GM19025 (cell line): ENCODE measurements at regions not wholly inside any gene's neighbourhood (a gene's known extent, or its start where the extent isn't known, plus 50 kb on each side); places are given as distances from the start of the nearest gene placed in this dataset.

ENCODE experiments used
- ATAC-seq: cut with Tn5 transposase; IDR thresholded peaks from one replicate; pipeline ENCODE4 v1.9.1; 2021; ENCODE audit warnings: mild to moderate bottlenecking, low read depth, moderate library complexity; ENCODE audit not compliant: unreplicated experiment

DNA sequence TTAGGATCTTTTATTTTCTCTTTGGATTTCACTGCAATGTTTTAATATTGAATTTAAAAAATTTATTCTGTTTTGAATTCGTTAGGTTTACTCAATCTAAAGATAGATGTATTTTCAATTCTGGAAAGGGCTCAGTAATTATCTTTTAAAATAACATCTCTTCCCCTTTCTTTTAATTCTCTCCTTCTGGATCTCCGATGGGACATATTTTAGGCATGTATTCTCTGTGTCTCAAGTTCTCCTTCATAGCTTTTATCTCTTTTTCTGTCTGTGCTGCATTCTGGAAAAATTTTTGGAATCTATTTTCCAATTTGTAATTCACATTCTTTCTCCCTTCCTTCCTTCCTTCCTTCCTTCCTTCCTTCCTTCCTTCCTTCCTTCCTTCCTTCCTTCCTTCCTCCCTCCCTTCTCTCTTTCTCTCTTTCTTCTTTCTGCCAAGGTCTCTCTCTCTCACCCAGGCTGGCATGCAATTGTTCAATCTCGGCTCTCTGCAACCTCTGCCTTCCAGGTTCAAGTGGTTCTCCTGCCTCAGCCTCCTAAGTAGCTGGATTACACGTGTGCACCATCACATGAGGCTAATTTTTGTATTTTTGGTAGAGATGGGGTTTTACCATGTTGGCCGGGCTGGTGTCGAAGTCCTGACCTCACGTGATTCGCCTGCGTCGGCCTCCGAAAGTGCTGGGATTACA lies 98.5 kb upstream of the CTTNBP2 start:
- no peak for ATAC-seq

- ATAC-seq, result no peak
These were observed 99.4 kb upstream of the CTTNBP2 start for GRCh38 chr7:117972606-117973005.

DNA sequence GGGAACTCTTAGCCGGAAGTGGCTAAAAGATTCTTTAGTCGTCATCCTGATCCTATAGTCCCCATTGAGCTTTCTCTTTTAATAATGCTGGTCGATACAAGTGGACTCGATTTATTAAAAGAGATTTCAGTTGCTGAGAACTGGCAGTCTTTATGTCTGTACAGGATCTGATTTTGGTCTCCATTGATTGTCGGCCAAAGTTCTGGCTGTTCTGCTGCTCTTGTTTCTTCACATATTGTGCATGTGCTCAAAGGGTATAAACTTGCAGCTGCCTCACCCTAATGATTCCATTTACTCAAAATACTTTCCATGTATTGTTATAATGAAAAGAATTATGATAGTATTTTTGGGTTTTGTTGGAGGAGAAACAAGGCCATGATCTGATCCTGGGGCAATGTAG lies 100.7 kb upstream of the CTTNBP2 start:
- ATAC-seq, result no peak

- ATAC-seq, result no peak
These were observed 101.7 kb upstream of the CTTNBP2 start for GRCh38 chr7:117974891-117975290.

- no peak for ATAC-seq
These were observed 102.2 kb upstream of the CTTNBP2 start for GRCh38 chr7:117975476-117975875.

DNA sequence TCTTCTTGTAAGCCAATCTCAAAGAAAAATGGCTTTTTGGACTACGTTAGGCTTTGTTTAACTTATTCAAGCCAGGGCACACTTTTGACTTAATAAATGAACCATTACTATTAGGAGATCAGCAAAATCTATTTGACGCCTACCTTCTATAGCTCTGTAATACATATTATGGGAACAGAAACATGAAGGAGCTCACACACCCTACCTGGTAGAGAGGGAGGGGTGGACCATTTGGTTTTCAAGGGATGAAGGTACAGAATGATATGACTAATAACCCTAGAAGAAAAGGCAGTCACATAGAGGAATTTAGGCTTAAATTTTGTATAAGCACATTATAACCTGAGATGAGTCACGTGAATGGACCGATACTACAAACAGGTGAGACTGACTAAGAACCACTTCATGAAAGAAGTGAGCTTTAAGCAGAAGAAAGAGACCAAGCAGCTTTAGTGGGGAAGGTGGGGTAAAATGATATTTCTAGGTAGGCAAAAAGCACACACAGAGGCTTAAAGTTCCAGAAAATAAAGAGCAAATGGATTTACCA lies 106.8 kb upstream of the CTTNBP2 start:
- no peak for ATAC-seq

DNA sequence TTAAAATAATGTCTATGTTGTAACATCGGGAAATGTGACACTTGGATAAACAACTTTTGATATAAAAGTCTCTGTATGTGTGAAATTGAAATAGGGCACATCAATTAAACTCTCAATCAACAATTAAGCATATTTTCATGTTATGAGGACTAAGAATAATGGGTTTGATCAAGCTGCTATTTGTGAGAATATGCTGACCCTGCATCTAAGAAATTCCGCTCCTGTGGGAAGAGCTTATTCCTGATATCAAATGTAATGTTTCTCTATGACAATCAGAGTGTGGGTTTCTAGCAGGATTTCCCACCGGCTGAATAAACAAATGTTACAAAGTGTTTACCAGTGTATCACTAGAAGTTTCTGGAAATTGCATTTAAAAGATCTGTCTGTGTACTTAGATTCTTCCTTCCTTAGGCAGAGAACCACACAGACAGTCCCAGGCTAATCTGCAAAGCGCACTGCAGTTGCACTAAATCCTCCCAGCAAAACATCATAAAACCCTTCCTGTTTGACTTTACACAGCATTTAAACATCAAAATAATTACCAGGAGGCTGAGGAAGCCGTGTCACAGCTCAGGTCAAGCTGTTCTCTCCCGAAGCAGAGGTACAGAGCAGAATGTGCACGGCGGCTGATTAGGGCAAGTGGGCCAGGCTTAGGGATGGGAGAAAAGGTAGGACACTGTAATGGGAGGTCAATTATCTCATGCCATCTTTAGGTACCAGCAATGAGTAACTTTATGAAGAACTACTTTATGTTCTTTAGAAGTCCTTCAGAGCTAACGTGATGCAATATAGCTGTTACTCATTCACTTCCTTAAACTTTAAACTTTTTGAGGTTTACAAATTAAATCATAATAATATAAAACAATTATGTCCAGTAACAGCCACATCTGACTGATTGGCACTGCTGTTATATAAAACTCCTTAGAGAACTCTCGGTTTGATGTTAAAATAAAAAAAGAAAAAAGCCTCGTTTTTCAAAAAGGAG lies 109.1 kb upstream of the CTTNBP2 start:
- no peak for ATAC-seq

DNA sequence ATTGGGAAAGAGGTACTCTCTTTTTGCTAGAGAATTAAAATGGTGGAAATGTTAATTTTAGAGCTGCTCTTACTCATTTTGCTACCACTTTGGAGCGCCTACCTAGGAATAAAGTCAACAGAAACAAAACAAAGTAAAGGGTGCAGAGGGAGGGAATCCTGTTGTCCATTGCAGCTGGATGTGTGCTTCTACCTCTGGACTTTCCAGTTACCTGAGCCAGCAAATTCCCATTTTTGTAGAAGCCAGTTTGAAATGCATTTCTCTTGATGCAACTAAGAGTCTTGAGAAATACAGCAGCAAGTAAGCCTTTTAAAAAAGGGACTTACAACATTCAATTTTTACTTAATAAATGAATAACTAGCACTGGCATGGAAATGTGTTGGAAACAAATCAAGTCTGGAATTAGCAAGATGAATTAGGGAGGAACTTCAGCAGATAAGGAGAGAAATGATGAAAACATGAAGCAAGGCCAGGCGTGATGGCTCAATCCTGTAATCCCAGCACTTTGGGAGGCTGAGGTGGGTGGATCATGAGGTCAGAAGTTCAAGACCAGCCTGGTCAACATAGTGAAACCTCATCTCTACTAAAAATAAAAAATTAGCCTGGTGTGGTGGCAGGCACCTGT lies 113.5 kb upstream of the CTTNBP2 start:
- no peak for ATAC-seq

GRCh38 chr7:117990834-117991233 lies 117.6 kb upstream of the CTTNBP2 start:
- ATAC-seq, result no peak

- ATAC-seq, result no peak
These were observed 119.6 kb upstream of the CTTNBP2 start for GRCh38 chr7:117992635-117993376.

DNA sequence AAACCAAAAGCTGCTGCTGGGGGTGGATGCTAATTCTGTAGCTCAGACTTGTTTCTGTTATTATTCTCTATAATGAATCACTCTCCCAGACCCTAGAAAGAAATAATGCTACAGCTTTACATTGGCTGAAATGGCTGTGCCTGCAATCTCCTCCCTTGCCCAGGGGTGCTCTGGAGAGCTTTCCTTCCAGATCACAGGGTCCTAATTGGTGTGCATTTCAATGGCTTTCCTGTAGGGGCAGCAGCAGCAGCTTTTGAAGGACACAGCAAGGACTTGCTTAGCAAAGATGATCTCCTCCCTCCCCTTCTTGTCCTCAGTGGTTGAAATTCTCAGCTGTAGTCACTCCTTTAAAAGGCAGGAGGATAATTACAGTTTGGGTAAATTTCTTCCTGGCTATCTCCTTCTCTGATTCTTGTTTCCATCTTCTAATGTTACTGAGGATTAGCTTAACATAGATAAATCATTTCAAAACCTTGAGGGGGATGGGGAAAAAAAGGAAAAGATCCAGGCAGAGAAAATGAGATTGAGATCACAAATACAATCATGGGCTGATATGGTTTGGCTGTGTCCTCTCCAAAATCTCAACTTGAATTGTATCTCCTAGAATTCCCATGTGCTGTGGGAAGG lies 120.2 kb upstream of the CTTNBP2 start:
- peak; percentile 74 for ATAC-seq

DNA sequence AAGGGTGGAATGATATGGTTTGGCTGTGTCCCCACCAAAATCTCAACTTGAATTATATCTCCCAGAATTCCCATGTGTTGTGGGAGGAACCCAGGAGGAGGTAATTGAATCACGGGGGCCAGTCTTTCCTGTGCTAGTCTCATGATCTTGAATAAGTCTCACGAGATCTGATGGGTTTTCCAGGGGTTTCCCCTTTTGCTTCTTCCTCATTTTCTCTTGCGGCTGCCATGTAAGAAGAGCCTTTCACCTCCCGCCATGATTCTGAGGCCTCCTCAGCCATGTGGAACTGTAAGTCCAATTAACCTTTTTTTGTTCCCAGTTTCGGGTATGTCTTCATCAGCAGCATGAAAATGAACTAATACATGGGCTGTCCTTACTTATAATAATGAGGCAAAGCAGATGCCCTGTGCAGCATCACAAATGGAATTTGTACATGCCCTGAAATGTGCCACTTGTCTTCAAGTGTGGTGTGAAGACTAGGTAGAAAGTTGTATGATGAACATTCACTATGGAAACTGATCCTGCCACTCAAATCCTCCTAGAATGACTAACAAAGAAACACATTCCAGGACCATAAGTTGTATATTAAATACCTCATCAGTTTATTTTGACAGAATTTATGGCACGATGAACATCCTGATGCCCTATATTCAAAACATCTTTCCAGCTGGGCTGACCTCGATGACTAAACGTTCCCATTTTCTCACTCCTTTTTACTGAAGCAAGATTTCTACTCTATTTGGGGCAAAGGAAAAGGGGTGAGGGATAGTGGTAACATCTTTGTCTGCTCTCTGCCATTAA lies 122.8 kb upstream of the CTTNBP2 start:
- ATAC-seq, result no peak

DNA sequence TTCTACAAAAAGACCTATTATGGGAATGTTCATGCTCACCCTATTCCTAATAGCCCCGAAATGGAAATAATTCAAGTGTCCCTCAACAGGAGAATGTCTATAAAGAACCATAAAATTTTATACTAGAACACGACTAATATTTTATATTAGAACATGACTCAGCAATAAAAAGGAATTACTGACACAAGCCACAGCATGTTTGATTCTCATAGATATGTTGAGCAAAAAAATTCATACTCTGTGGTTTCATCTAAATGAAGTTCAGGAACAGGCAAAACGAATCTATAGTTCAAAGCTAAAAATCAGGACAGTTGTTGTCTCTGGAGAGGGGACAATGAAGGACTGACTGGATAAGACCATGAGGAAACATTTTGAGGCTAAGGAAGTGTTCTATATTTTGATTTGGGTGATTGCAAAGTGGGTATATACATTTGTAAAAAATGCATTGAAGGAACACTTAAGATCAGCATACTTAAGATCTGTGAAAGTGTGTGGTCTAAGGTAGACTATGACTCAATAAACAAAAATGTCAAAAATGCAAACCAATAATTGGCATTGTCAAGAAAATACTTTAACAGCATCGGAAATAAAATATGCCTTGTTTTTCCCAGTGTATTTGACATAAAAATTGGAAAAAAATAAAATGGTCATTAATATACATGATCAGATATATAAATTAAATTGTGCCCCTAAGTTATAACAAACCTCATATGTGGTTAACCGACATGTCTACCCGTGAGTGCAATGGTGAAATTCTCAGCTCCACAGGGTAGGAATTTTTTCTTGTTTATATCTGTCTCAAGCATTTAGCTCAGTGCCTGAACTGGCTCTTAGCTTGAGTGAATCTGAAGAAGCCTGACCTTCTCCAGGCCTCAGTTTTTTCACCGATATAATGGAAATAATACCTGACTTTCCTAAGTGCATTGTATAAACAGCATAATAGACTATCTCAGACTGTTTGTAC lies 124.9 kb upstream of the CTTNBP2 start:
- ATAC-seq, result no peak

DNA sequence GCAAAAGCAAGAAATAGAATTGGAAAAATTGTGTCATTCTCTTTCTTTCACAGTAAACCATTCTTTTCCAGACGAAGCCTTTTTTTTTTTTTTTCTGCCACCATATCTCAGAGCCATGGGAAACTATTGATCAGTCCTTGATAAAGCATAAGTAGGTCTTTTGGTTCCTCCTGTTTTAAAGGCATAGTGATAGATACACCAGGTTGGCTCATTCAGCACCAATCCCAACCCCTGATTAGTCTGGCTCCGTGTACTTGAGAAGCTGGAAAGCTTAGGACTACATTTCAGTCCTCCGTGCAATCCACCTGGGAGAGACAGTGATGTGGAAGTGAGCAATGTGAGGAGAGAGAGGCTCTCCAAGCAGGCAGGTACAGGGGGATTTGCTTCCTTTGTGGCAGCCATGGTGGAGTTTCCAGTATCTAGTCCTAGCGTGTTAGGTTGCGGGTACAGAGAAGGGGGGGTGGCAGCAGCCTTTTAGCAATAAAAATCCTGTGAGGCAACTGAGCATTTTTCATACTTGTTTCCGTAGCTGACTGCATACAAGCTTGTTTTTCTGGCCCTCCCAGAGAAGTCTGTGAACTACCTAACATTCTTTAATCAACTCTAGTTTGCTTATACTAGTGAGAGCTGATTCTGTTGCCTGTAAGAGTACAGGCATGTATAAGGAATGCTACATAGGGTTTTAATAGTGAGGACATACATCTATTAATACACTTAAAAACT lies 127.4 kb upstream of the CTTNBP2 start:
- no peak for ATAC-seq

DNA sequence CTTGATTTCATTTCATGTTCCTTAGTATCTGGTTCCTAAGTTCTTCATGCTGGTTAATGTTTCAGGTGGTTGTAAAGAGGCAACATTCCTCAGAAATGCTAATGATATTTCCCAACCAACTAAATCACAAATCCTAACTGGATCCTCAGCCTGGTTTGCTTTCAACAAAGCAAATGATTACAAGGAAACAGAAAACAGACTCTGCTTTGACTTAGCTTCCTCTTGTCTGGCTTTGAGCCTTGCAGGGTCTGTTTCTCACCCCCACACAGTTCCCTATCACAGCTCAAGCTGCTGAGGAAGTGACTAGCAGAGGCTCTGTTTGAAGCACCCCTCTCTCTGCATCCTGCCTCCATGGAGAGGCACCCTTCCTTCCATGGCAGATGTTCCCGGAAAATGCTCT lies 130.2 kb upstream of the CTTNBP2 start:
- ATAC-seq, result no peak

DNA sequence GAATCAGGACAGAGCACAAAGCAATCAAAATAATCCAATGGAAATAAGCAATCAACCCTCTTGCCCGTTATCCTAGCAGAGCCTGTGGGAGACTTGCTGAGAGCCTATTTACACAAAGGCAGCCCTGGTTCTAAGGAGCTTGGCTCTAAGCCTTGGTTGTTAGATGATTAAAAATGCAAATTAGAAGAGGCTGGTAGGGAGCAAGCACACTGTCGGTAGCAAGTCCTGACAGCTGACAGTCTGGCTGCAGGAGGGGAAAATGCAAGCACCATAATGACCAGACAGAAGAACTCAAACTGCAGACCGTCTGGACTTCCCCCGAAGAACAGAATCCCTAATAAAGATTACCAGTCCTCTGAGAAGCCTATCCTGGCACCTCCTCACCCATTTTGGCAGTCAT lies 131.8 kb upstream of the CTTNBP2 start:
- no peak for ATAC-seq

GRCh38 chr7:118006979-118007378 lies 133.7 kb upstream of the CTTNBP2 start:
- ATAC-seq, result no peak
